ENCODE measurements at regions not wholly inside any gene's neighbourhood (a gene's known extent, or its start where the extent isn't known, plus 50 kb on each side); places are given as distances from the start of the nearest gene placed in this dataset.

DNA sequence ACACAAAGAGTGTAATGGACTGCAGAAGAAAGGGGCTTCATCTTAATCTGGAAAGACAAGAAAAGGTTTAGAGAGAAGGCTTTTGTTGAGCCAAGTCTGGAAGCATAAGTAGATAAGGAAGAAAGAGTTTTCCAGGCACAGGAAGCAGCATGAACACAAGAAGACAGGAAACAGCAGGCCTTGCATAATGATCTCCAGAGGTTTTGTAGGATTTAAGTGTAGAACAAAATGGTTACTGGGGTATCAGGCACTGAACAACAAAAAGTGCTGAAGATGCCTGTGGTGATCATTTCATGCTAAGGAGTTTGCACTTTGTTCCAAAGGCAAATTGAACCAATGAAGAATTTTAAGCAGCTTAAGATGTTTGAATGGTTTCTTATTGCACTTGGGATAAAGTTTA is 281.6 kb upstream of the TANK start:
- Mint-ChIP-seq H3K9me3 (no peaks in the 10 kb centered on the region), H3K4me3 (no peak overlapping the region), H3K27me3 (ENCODE audit: low read depth, poor library complexity) (peaks cover 13% of the 10 kb centered on the region), H3K36me3 (ENCODE audit: low read depth) (no peaks in the 10 kb centered on the region), H3K27ac (no peak overlapping the region), H3K4me1 (peaks cover 4% of the 10 kb centered on the region)
- TF ChIP-seq CTCF (IDR thresholded peaks at IDR 0.05): no peak
- no peak for DNase-seq

DNA sequence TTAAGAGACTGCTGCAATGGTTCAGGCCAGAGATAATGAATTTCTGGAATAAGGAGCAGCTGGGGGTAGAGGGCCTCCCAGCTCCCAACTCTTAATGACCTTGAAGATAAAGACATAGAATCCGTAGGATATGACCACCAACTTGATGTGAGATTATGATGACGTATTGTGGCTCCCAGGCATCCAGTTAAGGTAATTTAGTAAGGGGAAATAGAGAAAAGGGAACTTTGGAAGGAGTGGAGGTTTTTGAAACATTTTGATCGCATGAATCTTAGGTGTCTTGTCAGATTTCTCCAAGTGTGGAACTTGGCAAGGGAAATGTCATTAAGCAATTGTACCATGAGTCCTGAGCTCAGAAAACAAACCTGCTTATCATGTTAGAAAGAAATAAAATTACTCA is 277.3 kb upstream of the TANK start:
- Mint-ChIP-seq H3K4me3 (no peak overlapping the region), H3K36me3 (ENCODE audit: low read depth) (no peaks in the 10 kb centered on the region), H3K4me1 (no peaks in the 10 kb centered on the region), H3K27me3 (ENCODE audit: low read depth, poor library complexity) (peaks cover 7% of the 10 kb centered on the region), H3K27ac (no peak overlapping the region), H3K9me3 (no peaks in the 10 kb centered on the region)
- no peak for DNase-seq
- no peak for TF ChIP-seq CTCF (IDR thresholded peaks at IDR 0.05)

DNA sequence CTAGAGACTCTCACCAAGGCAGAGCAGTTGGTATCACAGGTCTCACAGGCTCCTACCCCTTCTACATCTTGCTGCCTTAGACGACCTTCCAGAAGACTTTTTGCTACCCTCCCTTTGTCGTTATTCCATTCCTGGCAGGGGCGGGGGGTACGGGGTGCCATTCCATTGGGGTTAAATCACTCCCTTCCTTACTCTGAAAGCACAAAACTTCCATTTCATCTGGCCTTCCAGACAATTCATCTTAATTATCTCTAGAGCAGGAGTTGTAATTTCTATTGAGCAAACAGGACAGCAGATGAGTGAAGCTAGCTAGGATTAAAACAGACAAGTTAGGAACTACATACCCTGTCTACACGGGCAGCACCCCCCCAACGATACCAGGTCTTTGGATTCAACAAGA is 276.2 kb upstream of the TANK start:
- Mint-ChIP-seq H3K4me3 (no peak overlapping the region), H3K27ac (no peak overlapping the region)
- TF ChIP-seq CTCF (IDR thresholded peaks at IDR 0.05): no peak

DNA sequence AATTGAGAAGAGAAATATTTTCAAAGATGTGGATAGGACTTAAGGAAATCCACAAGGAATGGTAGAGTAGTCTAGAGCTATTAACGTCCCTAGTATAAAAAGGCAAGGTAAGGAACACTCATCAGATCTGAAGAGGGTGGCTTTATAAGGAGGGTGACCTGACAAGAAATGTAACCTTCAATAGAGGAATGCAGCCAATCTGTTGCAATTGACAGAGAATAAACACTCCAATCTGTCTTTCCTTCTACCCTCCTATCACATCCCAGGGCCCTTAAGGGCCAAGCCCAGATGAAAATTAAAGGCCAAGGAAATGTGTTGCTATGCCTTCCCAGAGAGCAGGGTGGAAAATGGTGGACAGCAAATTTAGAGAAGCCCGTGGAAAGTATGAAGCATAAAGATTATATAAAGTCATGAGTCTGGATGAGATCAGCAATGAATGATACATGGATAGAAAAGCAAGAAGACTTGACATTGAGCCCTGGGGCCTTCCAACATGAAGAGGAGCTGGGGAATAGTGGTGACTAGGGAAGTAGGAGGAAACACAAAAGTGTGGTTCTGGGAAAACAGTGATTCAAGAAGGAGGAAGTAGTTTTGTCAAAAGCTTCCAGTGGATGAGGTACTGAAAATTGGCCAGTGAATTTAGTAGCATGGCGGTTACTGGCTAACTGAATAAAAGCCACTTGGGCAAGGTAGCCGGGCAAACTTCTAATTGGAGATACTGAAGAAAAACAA is 270.6 kb upstream of the TANK start:
- no peak overlapping the region for H3K27ac Mint-ChIP-seq
- DNase-seq: no peak
- no peaks in the 10 kb centered on the region for H3K27me3 Mint-ChIP-seq (ENCODE audit: low read depth, poor library complexity)
- no peaks in the 10 kb centered on the region for H3K4me1 Mint-ChIP-seq
- no peak for TF ChIP-seq CTCF (IDR thresholded peaks at IDR 0.05)
- no peaks in the 10 kb centered on the region for H3K36me3 Mint-ChIP-seq (ENCODE audit: low read depth)
- H3K4me3 Mint-ChIP-seq: no peak overlapping the region
- H3K9me3 Mint-ChIP-seq: no peaks in the 10 kb centered on the region

More for the DNA sequence above, 276.2 kb upstream of the TANK start:
- no peaks in the 10 kb centered on the region for H3K36me3 Mint-ChIP-seq (ENCODE audit: low read depth)
- H3K27me3 Mint-ChIP-seq (ENCODE audit: low read depth, poor library complexity): peaks cover 4% of the 10 kb centered on the region
- no peaks in the 10 kb centered on the region for H3K4me1 Mint-ChIP-seq
- no peaks in the 10 kb centered on the region for H3K9me3 Mint-ChIP-seq
- DNase-seq: no peak

DNA sequence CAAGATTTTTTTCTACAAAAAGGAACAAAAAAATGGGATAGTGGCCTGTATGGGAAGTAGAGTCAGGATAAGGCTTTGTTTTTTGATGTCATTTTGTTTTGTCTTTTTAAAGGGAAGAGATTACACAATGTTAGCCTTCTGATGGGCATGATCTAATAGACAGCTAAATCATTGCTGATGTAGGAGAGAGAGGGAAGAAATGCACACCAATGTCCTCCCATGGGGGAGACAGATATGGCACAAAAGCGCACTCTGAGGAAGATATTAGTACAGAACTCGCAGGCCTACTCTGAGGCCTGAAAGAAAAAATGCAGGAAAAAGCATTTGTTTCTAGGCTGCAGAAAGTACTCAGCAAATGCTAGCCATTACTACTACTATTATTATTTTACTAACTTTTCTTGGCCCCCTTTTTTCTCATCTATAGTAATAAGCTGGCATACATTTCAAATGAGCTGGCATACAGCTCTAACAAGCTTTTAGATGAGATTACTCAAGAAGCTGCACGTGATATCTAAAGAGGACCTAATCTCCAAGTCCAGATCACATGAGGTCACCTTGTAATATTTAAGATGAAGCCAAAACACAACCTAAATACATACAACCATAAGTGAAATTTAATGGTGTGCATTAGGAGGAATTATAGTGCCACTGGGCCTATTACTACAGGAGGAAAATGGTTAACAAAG is 269.4 kb upstream of the TANK start:
- H3K36me3 Mint-ChIP-seq (ENCODE audit: low read depth): no peaks in the 10 kb centered on the region
- peaks cover 2% of the 10 kb centered on the region for H3K9me3 Mint-ChIP-seq
- H3K4me1 Mint-ChIP-seq: no peaks in the 10 kb centered on the region
- no peak for DNase-seq
- H3K27me3 Mint-ChIP-seq (ENCODE audit: low read depth, poor library complexity): no peaks in the 10 kb centered on the region
- H3K27ac Mint-ChIP-seq: no peak overlapping the region
- H3K4me3 Mint-ChIP-seq: no peak overlapping the region
- no peak for TF ChIP-seq CTCF (IDR thresholded peaks at IDR 0.05)

DNA sequence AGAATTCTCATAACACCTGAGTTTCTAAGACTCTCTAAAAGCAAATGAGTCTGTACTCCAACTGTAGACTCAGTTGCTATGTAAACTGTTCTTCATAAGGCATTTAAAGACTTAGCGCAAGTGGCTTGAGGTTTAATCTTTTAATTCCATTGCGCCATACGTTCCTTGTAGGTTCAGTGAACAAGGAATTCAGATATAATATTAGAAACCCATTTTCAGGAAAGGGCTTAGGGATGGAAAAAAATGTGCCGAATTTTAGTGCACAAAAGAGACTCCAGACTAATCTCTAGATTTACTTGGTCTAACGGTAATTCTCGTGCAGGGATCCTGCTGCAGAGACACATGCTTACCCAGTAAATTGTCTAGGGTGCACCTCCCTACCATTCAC is 268.9 kb upstream of the TANK start:
- no peaks in the 10 kb centered on the region for H3K27me3 Mint-ChIP-seq (ENCODE audit: low read depth, poor library complexity)
- H3K9me3 Mint-ChIP-seq: peaks cover 7% of the 10 kb centered on the region
- H3K36me3 Mint-ChIP-seq (ENCODE audit: low read depth): no peaks in the 10 kb centered on the region
- H3K4me1 Mint-ChIP-seq: no peaks in the 10 kb centered on the region
- DNase-seq: no peak
- H3K4me3 Mint-ChIP-seq: no peak overlapping the region
- no peak for TF ChIP-seq CTCF (IDR thresholded peaks at IDR 0.05)
- no peak overlapping the region for H3K27ac Mint-ChIP-seq

All from nephron progenitor cell (in vitro differentiated cells).